ENCODE measurements at regions not wholly inside any gene's neighbourhood (a gene's known extent, or its start where the extent isn't known, plus 50 kb on each side); places are given as distances from the start of the nearest gene placed in this dataset.
A peak's percentile ranks its signal among the peaks of the same experiment; 100 is the strongest.

GRCh38 chr7:24050991-24051560 is 232.9 kb upstream of the NPY start:
- TF ChIP-seq CTCF (IDR thresholded peaks at IDR 0.05; ENCODE audit: low read depth, low read length), result no peak
- no peak for DNase-seq (ENCODE audit: low read depth in 2 of 2)

GRCh38 chr7:24051651-24052050 is 232.3 kb upstream of the NPY start:
- no peak for TF ChIP-seq CTCF (IDR thresholded peaks at IDR 0.05; ENCODE audit: low read depth, low read length)
- H3K4me3 ChIP-seq (replicated peaks in 1 of 2; ENCODE audit: low read depth in 2 of 2, low read length in 2 of 2), result no peak overlapping the region
- no peak for DNase-seq (ENCODE audit: low read depth in 2 of 2)

More at GRCh38 chr7:24050991-24051560, 232.9 kb upstream of the NPY start:
- no peak overlapping the region for H3K4me3 ChIP-seq (replicated peaks in 1 of 2; ENCODE audit: low read depth in 2 of 2, low read length in 2 of 2)

GRCh38 chr7:24052572-24053260 is 231.3 kb upstream of the NPY start:
- TF ChIP-seq CTCF (IDR thresholded peaks at IDR 0.05; ENCODE audit: low read depth, low read length), result no peak
- H3K4me3 ChIP-seq (replicated peaks in 1 of 2; ENCODE audit: low read depth in 2 of 2, low read length in 2 of 2), result no peak overlapping the region
- DNase-seq (ENCODE audit: low read depth in 2 of 2), result peak; percentile 7 to 13

- no peak overlapping the region for H3K4me3 ChIP-seq (replicated peaks in 1 of 2; ENCODE audit: low read depth in 2 of 2, low read length in 2 of 2)
- TF ChIP-seq CTCF (IDR thresholded peaks at IDR 0.05; ENCODE audit: low read depth, low read length), result no peak
These were observed 229.8 kb upstream of the NPY start for GRCh38 chr7:24054236-24054635.

GRCh38 chr7:24057243-24057642 is 226.7 kb upstream of the NPY start:
- no peak for DNase-seq (ENCODE audit: low read depth in 2 of 2)
- no peak for TF ChIP-seq CTCF (IDR thresholded peaks at IDR 0.05; ENCODE audit: low read depth, low read length)

More at GRCh38 chr7:24054236-24054635, 229.8 kb upstream of the NPY start:
- DNase-seq (ENCODE audit: low read depth in 2 of 2), result no peak

DNA sequence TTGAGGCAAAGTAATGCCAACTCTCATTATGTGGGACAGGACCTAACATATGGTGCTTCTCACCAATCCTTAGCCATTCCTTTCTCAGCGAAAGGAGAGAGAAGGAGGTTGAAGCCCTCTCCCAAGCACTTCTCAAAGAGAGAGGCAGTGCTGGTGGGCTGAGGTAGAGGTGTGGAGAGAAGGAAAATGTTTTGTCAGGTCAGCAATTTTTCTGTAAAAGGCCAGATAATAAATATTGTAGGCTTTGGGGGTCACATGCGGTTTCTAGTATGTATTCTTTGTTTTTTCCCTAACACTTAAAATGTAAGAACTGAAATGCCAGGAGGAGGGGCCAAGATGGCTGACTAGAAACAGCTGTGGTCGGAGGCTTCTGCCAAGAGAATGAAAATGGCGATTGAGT is 225.0 kb upstream of the NPY start:
- DNase-seq (ENCODE audit: low read depth in 2 of 2), result no peak
- H3K4me3 ChIP-seq (replicated peaks in 1 of 2; ENCODE audit: low read depth in 2 of 2, low read length in 2 of 2), result no peak overlapping the region
- no peak for TF ChIP-seq CTCF (IDR thresholded peaks at IDR 0.05; ENCODE audit: low read depth, low read length)

More at GRCh38 chr7:24057243-24057642, 226.7 kb upstream of the NPY start:
- H3K4me3 ChIP-seq (replicated peaks in 1 of 2; ENCODE audit: low read depth in 2 of 2, low read length in 2 of 2), result no peak overlapping the region
